H1 (cell line): ENCODE measurements at regions not wholly inside any gene's neighbourhood (a gene's known extent, or its start where the extent isn't known, plus 50 kb on each side); places are given as distances from the start of the nearest gene placed in this dataset.

Experiments used
- CBX5 ChIP-seq: fragments of 300-800, 300-1000 bp; sonication (generic); IDR thresholded peaks from 2 replicates; pipeline ENCODE4 v1.7.1; 2016; ENCODE audit warnings: antibody characterized with exemption, low read length, low read depth
- CREB1 ChIP-seq: IDR thresholded peaks from 2 replicates; pipeline ENCODE4 v1.6.1; 2012; ENCODE audit warnings: inconsistent platforms
- SP4 ChIP-seq: IDR thresholded peaks from 2 replicates; pipeline ENCODE4 v1.6.1; 2012; ENCODE audit warnings: low read length, inconsistent platforms
- TAF7 ChIP-seq: optimal IDR thresholded peaks from 2 replicates; pipeline ENCODE3; 2011; ENCODE audit warnings: low read depth, mild to moderate bottlenecking, inconsistent platforms, low read length, moderate library complexity, borderline replicate concordance
- TBP ChIP-seq: IDR thresholded peaks from 2 replicates; pipeline ENCODE4 v1.6.1; 2011; ENCODE audit warnings: low read depth, low read length, improper control_type of control experiment

DNA sequence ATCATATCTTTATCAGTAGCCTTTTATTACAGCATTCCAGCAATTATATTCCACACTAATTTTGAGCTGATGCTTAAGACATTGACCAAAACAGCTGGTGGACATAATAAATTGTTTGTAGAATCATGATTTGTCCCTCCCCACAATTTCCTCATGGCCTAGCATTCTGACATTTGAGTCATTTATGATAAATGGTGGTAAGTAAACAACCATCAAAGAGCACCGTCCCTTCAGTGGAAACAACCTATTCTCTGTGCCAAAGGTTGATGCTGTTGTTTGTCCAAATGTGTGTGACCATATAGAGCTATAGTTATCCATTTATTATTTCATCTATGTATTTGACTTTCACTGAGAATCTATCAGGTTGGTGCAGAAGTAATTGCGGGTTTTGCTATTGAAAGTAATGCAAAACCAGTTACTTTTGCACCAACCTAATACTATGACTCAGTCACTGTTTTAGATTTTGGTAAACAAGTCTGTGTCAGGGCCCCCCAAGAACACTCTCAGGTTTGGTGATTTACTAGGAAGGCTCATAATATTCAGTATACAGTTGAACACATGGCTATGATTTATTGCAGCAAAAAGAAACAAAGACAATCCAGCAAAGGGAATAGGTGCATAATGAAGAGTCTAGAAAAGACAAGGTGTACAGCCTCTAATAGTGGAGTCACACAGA lies 608.7 kb upstream of the REG3G start (continued):
- TF ChIP-seq TAF7 (no peak), TBP (no peak), CREB1 (no peak), CBX5 (no peak), SP4 (no peak)
